Prostate gland (tissue), 1 donor: ENCODE measurements at regions not wholly inside any gene's neighbourhood (a gene's known extent, or its start where the extent isn't known, plus 50 kb on each side); places are given as distances from the start of the nearest gene placed in this dataset.
"Not testable (repeated sequence)": the region's sequence is repeated elsewhere in the genome, so short reads cannot be mapped to it uniquely, and the experiment has no call there.

Experiments
- POLR2A ChIP-seq: fragments of 450-650 bp; IDR thresholded peaks from one replicate; pipeline ENCODE4 v1.6.1; 2016; ENCODE audit warnings: antibody characterized with exemption, mild to moderate bottlenecking
- POLR2AphosphoS5 ChIP-seq: sonication (generic); formaldehyde crosslinking; IDR thresholded peaks from one replicate; pipeline ENCODE4 v1.6.1; 2017; ENCODE audit warnings: antibody characterized with exemption

DNA sequence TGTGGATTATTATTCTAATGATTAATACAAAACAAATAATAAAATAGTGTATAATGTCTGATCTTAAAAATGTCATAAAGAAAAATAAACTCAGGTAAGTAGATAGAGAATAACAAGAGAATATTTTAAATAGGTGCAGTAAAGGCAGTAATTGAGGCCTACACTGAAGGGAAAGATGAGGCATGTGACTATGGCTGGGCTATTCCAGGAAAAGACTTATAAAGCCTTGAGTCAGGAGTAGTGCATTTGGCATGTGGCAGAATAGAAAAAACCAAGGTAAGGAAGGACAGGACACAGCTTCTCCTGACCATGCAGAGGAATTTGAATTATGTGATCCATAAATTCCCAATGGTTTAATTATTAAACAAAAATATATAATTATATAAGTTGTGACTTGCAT, 215.6 kb upstream of the C1QTNF3 start:
- not testable (repeated sequence) for TF ChIP-seq POLR2A, POLR2AphosphoS5
